ENCODE measurements at regions not wholly inside any gene's neighbourhood (a gene's known extent, or its start where the extent isn't known, plus 50 kb on each side); places are given as distances from the start of the nearest gene placed in this dataset.

- TF ChIP-seq EZH2 (IDR thresholded peaks at IDR 0.05; ENCODE audit: insufficient read depth, poor library complexity, severe bottlenecking): no peak
- TF ChIP-seq EZH2phosphoT487 (IDR thresholded peaks at IDR 0.05; ENCODE audit: insufficient read depth, low read depth): no peak
- no peaks in the 10 kb centered on the region for H3K36me3 ChIP-seq (ENCODE audit: low read depth)
- no peak for DNase-seq
These were observed 99.8 kb upstream of the ETV3 start for GRCh38 chr1:157237981-157238380.

GRCh38 chr1:157237522-157237921, 99.3 kb upstream of the ETV3 start:
- Histone ChIP-seq H3K27me3 (replicated peaks; ENCODE audit: insufficient read depth) (no peaks in the 10 kb centered on the region), H3K4me3 (no peak overlapping the region), H4K20me1 (ENCODE audit: insufficient read depth) (no peaks in the 10 kb centered on the region), H3K9me3 (ENCODE audit: low read depth) (no peaks in the 10 kb centered on the region), H3K9ac (no peak overlapping the region), H3F3A (ENCODE audit: insufficient read depth) (no peaks in the 10 kb centered on the region), H3K27ac (no peak overlapping the region), H3K79me2 (ENCODE audit: insufficient read depth) (no peaks in the 10 kb centered on the region), H3K36me3 (ENCODE audit: low read depth) (no peaks in the 10 kb centered on the region), H3K4me1 (ENCODE audit: insufficient read depth) (no peaks in the 10 kb centered on the region), H2AFZ (no peak overlapping the region), H3K4me2 (ENCODE audit: unreplicated experiment) (no peak overlapping the region), H3K9me2 (ENCODE audit: insufficient read depth) (no peaks in the 10 kb centered on the region)
- 39 to 43% methylated on average over 4 of the region's 4 CpGs for WGBS, 2 experiments (ENCODE audit: low coverage in 1 of 2, low lambda C conversion rate in 2 of 2, missing lambda C conversion rate in 2 of 2)
- DNase-seq: no peak
- in situ Hi-C loops (cut with MboI): no loop called here
- TF ChIP-seq EZH2 (IDR thresholded peaks at IDR 0.05; ENCODE audit: insufficient read depth, poor library complexity, severe bottlenecking) (no peak), EZH2phosphoT487 (IDR thresholded peaks at IDR 0.05; ENCODE audit: insufficient read depth, low read depth) (no peak)

More at GRCh38 chr1:157237981-157238380, 99.8 kb upstream of the ETV3 start:
- Histone ChIP-seq H3K9me3 (ENCODE audit: low read depth) (no peaks in the 10 kb centered on the region), H3K4me3 (no peak overlapping the region), H3K4me2 (ENCODE audit: unreplicated experiment) (no peak overlapping the region), H2AFZ (no peak overlapping the region), H3K79me2 (ENCODE audit: insufficient read depth) (no peaks in the 10 kb centered on the region), H3K9me2 (ENCODE audit: insufficient read depth) (no peaks in the 10 kb centered on the region), H3K9ac (no peak overlapping the region), H3K27me3 (replicated peaks; ENCODE audit: insufficient read depth) (no peaks in the 10 kb centered on the region), H3F3A (ENCODE audit: insufficient read depth) (no peaks in the 10 kb centered on the region), H4K20me1 (ENCODE audit: insufficient read depth) (no peaks in the 10 kb centered on the region), H3K27ac (no peak overlapping the region), H3K4me1 (ENCODE audit: insufficient read depth) (no peaks in the 10 kb centered on the region)
- in situ Hi-C loops (cut with MboI): no loop called here
- WGBS, 2 experiments (ENCODE audit: low coverage in 1 of 2, low lambda C conversion rate in 2 of 2, missing lambda C conversion rate in 2 of 2): 12 to 14% methylated on average over 3 of the region's 3 CpGs

GRCh38 chr1:157236072-157236471, 97.9 kb upstream of the ETV3 start:
- no peaks in the 10 kb centered on the region for H3K36me3 ChIP-seq (ENCODE audit: low read depth)
- 25 to 29% methylated on average over 4 of the region's 4 CpGs for WGBS, 2 experiments (ENCODE audit: low coverage in 1 of 2, low lambda C conversion rate in 2 of 2, missing lambda C conversion rate in 2 of 2)
- no peak overlapping the region for H3K27ac ChIP-seq
- no peaks in the 10 kb centered on the region for H4K20me1 ChIP-seq (ENCODE audit: insufficient read depth)
- no peak overlapping the region for H3K4me2 ChIP-seq (ENCODE audit: unreplicated experiment)
- H2AFZ ChIP-seq: no peak overlapping the region
- H3K9me2 ChIP-seq (ENCODE audit: insufficient read depth): no peaks in the 10 kb centered on the region
- in situ Hi-C loops (cut with MboI): no loop called here
- no peaks in the 10 kb centered on the region for H3K9me3 ChIP-seq (ENCODE audit: low read depth)
- H3K79me2 ChIP-seq (ENCODE audit: insufficient read depth): no peaks in the 10 kb centered on the region
- DNase-seq: no peak
- no peaks in the 10 kb centered on the region for H3F3A ChIP-seq (ENCODE audit: insufficient read depth)
- no peaks in the 10 kb centered on the region for H3K4me1 ChIP-seq (ENCODE audit: insufficient read depth)
- TF ChIP-seq EZH2 (IDR thresholded peaks at IDR 0.05; ENCODE audit: insufficient read depth, poor library complexity, severe bottlenecking) (no peak), EZH2phosphoT487 (IDR thresholded peaks at IDR 0.05; ENCODE audit: insufficient read depth, low read depth) (no peak)
- no peaks in the 10 kb centered on the region for H3K27me3 ChIP-seq (replicated peaks; ENCODE audit: insufficient read depth)
- H3K4me3 ChIP-seq: no peak overlapping the region
- H3K9ac ChIP-seq: no peak overlapping the region

GRCh38 chr1:157235307-157235706, 97.1 kb upstream of the ETV3 start:
- no peak for TF ChIP-seq EZH2phosphoT487 (IDR thresholded peaks at IDR 0.05; ENCODE audit: insufficient read depth, low read depth)
- no peak for TF ChIP-seq EZH2 (IDR thresholded peaks at IDR 0.05; ENCODE audit: insufficient read depth, poor library complexity, severe bottlenecking)
- H2AFZ ChIP-seq: no peak overlapping the region
- no peak overlapping the region for H3K27ac ChIP-seq
- H3K4me2 ChIP-seq (ENCODE audit: unreplicated experiment): no peak overlapping the region
- H3K9me2 ChIP-seq (ENCODE audit: insufficient read depth): no peaks in the 10 kb centered on the region
- no peak overlapping the region for H3K4me3 ChIP-seq
- no peaks in the 10 kb centered on the region for H3K27me3 ChIP-seq (replicated peaks; ENCODE audit: insufficient read depth)
- H3K4me1 ChIP-seq (ENCODE audit: insufficient read depth): no peaks in the 10 kb centered on the region
- H4K20me1 ChIP-seq (ENCODE audit: insufficient read depth): no peaks in the 10 kb centered on the region
- DNase-seq: no peak
- H3K79me2 ChIP-seq (ENCODE audit: insufficient read depth): no peaks in the 10 kb centered on the region
- H3K9me3 ChIP-seq (ENCODE audit: low read depth): no peaks in the 10 kb centered on the region
- 19 to 25% methylated on average over 4 of the region's 4 CpGs for WGBS, 2 experiments (ENCODE audit: low coverage in 1 of 2, low lambda C conversion rate in 2 of 2, missing lambda C conversion rate in 2 of 2)
- in situ Hi-C loops (cut with MboI): no loop called here
- H3F3A ChIP-seq (ENCODE audit: insufficient read depth): no peaks in the 10 kb centered on the region
- no peaks in the 10 kb centered on the region for H3K36me3 ChIP-seq (ENCODE audit: low read depth)
- H3K9ac ChIP-seq: no peak overlapping the region

- no peak overlapping the region for H3K4me3 ChIP-seq
- H3K27ac ChIP-seq: no peak overlapping the region
- H3K9me2 ChIP-seq (ENCODE audit: insufficient read depth): no peaks in the 10 kb centered on the region
- no peak for DNase-seq
- no peaks in the 10 kb centered on the region for H3F3A ChIP-seq (ENCODE audit: insufficient read depth)
- in situ Hi-C loops (cut with MboI): no loop called here
- WGBS, 2 experiments (ENCODE audit: low coverage in 1 of 2, low lambda C conversion rate in 2 of 2, missing lambda C conversion rate in 2 of 2): 5% methylated on average over 3 of the region's 3 CpGs
- H4K20me1 ChIP-seq (ENCODE audit: insufficient read depth): no peaks in the 10 kb centered on the region
- no peak overlapping the region for H2AFZ ChIP-seq
- no peaks in the 10 kb centered on the region for H3K36me3 ChIP-seq (ENCODE audit: low read depth)
- H3K4me1 ChIP-seq (ENCODE audit: insufficient read depth): no peaks in the 10 kb centered on the region
- H3K4me2 ChIP-seq (ENCODE audit: unreplicated experiment): no peak overlapping the region
- H3K9me3 ChIP-seq (ENCODE audit: low read depth): no peaks in the 10 kb centered on the region
- H3K9ac ChIP-seq: no peak overlapping the region
- H3K79me2 ChIP-seq (ENCODE audit: insufficient read depth): no peaks in the 10 kb centered on the region
- no peak for TF ChIP-seq EZH2 (IDR thresholded peaks at IDR 0.05; ENCODE audit: insufficient read depth, poor library complexity, severe bottlenecking)
- TF ChIP-seq EZH2phosphoT487 (IDR thresholded peaks at IDR 0.05; ENCODE audit: insufficient read depth, low read depth): no peak
- no peaks in the 10 kb centered on the region for H3K27me3 ChIP-seq (replicated peaks; ENCODE audit: insufficient read depth)
These were observed 96.6 kb upstream of the ETV3 start for GRCh38 chr1:157234705-157235273.
